Activated naive CD4-positive, alpha-beta T cell treated with anti-CD3 and anti-CD28 coated beads, Interleukin-2, amount 50 U/mL, for 72 hours (primary cell): ENCODE measurements at regions not wholly inside any gene's neighbourhood (a gene's known extent, or its start where the extent isn't known, plus 50 kb on each side); places are given as distances from the start of the nearest gene placed in this dataset.

Experiments used
- ATAC-seq, 2 donors: fragments of 150-1000 bp; cut with Tn5 transposase; 2 replicates each; pipeline ENCODE4 v1.10.0; 2021; ENCODE audit warnings: mild to moderate bottlenecking in 2 of 2, moderate library complexity in 2 of 2
- DNase-seq, 2 donors: peaks; one replicate each; pipeline ENCODE4 v3.0.0; 2021 to 2022; ENCODE audit warnings: low spot score in 2 of 2
- H3K27ac Mint-ChIP-seq, 2 donors: one replicate each; pipeline ENCODE4 v1.8.0; 2022; ENCODE audit warnings: mild to moderate bottlenecking in 2 of 2, mixed read lengths in 2 of 2
- H3K36me3 Mint-ChIP-seq, 2 donors: one replicate each; pipeline ENCODE4 v1.8.0; 2022; ENCODE audit warnings: mixed read lengths in 2 of 2
- H3K9me3 Mint-ChIP-seq, 2 donors: one replicate each; pipeline ENCODE4 v1.8.0; 2022; ENCODE audit warnings: mixed read lengths in 2 of 2

GRCh38 chr7:125406111-125406510, 476.5 kb upstream of the POT1 start:
- no peaks in the 10 kb centered on the region for H3K36me3 Mint-ChIP-seq
- DNase-seq (no peak), ATAC-seq (no peak)
- peaks cover 6 to 13% of the 10 kb centered on the region in 2 donors for H3K9me3 Mint-ChIP-seq
- no peak overlapping the region for H3K27ac Mint-ChIP-seq

- H3K9me3 Mint-ChIP-seq: peaks cover 14 to 19% of the 10 kb centered on the region in 2 donors
- no peaks in the 10 kb centered on the region for H3K36me3 Mint-ChIP-seq
- no peak overlapping the region for H3K27ac Mint-ChIP-seq
- ATAC-seq (no peak), DNase-seq (no peak)
Observed at GRCh38 chr7:125399408-125399807, 469.8 kb upstream of the POT1 start.

DNA sequence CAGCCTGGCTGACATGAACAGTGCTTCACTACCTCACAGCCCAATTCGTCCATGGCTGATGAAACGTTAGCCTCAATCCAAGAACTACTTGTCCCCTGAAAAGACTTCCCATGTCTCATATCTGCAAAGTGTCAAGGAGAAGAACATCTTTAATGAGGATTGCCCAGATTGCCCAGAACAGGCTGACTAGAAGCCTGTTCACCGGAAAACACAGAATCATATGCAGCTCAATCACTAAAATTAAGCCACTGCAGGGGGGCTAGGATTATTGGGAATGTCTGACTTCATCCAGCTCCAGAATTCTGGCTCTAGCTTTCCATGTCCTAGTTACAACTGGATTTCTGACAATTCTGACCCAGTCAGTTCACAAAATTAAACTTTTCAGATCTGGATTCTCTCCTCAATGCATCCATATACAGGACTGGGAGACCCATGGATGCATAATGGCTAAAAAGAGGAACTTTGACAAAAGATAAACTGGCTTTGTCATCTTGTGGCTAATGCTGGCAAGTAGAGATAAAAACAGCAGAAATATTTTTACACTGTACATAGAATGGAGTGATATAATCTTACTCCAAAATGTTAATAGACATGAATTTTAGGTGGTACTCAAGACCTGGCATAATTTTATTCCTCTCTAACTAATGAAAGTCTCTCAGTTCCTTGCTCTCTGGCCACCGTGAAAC, 467.0 kb upstream of the POT1 start:
- ATAC-seq: no peak
- no peak for DNase-seq
- no peak overlapping the region for H3K27ac Mint-ChIP-seq
- no peaks in the 10 kb centered on the region for H3K36me3 Mint-ChIP-seq
- H3K9me3 Mint-ChIP-seq: peaks cover 14 to 19% of the 10 kb centered on the region in 2 donors

DNA sequence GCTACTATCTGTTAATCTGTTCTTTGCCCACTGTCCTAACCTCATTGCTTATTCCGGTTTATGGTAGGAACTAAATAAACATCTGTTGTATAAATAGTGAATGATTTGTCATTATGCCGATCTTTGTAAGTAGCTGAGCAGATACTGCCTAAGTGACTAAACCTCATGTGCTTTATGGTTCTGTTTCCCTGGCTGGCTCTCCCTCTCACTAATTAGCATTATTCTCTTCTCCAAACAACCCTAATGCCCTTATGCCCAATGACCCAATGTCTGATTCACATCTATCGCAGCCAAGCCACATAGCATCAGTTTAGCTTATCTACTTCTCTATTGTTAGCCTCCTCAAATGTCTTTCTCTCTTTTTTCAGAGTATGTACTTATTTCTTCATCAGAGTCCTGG, 462.3 kb upstream of the POT1 start:
- H3K9me3 Mint-ChIP-seq: peaks cover 5 to 14% of the 10 kb centered on the region in 2 donors
- no peak overlapping the region for H3K27ac Mint-ChIP-seq
- no peak for DNase-seq
- H3K36me3 Mint-ChIP-seq: no peaks in the 10 kb centered on the region
- no peak for ATAC-seq

- Mint-ChIP-seq H3K27ac (no peak overlapping the region), H3K36me3 (no peaks in the 10 kb centered on the region), H3K9me3 (peaks cover 5 to 14% of the 10 kb centered on the region in 2 donors)
- ATAC-seq (no peak), DNase-seq (no peak)
Observed at GRCh38 chr7:125390981-125391380, 461.4 kb upstream of the POT1 start.

DNA sequence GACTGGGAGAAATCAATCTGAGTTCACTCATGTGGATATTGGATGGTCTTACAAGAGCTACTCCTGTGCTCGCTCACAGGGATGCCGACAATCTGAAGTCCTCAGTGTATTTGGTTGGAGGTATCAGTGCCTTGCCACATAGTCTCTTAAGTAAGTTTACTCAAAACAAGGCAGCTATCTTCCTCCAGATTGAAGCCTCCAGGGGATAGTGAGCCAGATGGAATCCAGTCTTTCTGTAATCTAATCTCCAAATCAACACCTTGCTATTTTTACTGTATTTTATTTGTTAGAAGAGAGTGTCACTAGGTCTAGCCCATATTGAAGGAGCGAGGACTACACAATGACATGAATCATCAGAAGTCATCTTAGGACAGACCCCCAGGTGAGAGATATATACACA, 456.6 kb upstream of the POT1 start:
- no peaks in the 10 kb centered on the region for H3K36me3 Mint-ChIP-seq
- no peak for ATAC-seq

GRCh38 chr7:125383324-125383723, 453.7 kb upstream of the POT1 start:
- no peak for ATAC-seq
- H3K36me3 Mint-ChIP-seq: no peaks in the 10 kb centered on the region
- no peak for DNase-seq
- no peak overlapping the region for H3K27ac Mint-ChIP-seq
- H3K9me3 Mint-ChIP-seq: peaks cover 2 to 12% of the 10 kb centered on the region in 2 donors

More for the DNA sequence above, 456.6 kb upstream of the POT1 start:
- DNase-seq: no peak
- no peak overlapping the region for H3K27ac Mint-ChIP-seq
- peaks cover 5 to 10% of the 10 kb centered on the region in 2 donors for H3K9me3 Mint-ChIP-seq

GRCh38 chr7:125382401-125382800, 452.8 kb upstream of the POT1 start:
- Mint-ChIP-seq H3K9me3 (peaks cover 0 to 12% of the 10 kb centered on the region in 2 donors), H3K36me3 (no peaks in the 10 kb centered on the region), H3K27ac (no peak overlapping the region)
- DNase-seq: no peak
- ATAC-seq: no peak

DNA sequence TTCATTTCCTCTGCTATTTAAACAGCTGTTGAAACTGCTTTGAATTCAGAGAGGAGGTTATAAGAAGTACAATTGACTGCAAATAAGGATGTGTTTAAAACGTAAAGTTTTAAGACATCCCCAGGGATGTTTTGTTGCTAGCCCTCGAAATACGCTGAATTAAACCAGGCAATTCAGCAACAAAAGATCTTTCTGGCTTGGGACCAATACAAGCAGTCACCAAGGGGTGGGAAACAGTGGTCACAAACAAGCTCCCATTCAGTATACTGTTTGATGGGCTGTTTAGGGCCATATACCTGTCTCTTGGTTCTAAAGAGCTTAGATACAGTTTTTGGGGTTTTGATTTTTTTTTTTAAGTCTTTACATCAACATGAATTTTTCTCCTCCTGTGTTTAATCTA, 446.3 kb upstream of the POT1 start:
- no peak for ATAC-seq
- H3K27ac Mint-ChIP-seq: no peak overlapping the region
- DNase-seq: no peak
- H3K9me3 Mint-ChIP-seq: no peaks in the 10 kb centered on the region
- no peaks in the 10 kb centered on the region for H3K36me3 Mint-ChIP-seq

DNA sequence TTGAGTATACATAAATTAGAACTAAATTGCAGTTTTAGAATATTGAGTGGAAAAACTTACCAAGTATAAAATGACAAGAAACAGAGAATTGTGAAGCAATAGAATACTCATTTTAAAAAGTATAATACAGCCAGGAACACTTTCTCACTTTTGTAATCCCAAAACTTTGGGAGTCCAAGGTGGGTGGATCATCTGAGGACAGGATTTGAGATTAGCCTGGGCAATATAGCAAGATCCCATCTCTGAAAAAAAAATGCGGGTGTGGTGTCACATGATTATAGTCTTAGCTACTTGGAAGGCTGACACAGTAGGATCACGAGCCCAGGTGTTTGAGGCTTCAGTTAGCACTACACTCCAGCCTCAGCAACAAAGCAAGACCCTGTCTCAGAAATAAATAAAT, 440.9 kb upstream of the POT1 start:
- peaks cover 8 to 9% of the 10 kb centered on the region in 2 donors for H3K9me3 Mint-ChIP-seq
- DNase-seq: no peak
- H3K27ac Mint-ChIP-seq: no peak overlapping the region
- ATAC-seq: no peak
- H3K36me3 Mint-ChIP-seq: no peaks in the 10 kb centered on the region

DNA sequence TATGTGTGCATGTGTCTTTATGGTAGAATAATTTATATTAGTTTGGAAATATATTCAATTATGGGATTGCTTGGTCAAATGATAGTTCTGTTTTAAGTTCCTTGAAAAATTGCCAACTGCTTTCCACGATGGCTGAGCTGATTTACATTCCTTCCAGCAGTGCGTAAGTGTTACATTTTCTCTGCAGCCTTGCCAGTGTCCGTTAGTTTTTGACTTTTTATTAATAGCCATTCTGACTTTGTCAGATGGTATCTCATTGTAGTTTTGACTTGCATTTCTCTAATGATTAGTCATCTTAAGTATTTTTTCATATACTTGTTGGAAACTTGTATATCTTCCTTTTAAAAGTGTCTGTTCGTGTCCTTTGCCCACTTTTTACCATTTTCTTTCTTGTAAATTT, 434.2 kb upstream of the POT1 start:
- DNase-seq: no peak
- Mint-ChIP-seq H3K9me3 (peaks cover 10 to 13% of the 10 kb centered on the region in 2 donors), H3K36me3 (no peaks in the 10 kb centered on the region), H3K27ac (no peak overlapping the region)
- ATAC-seq: no peak

- no peaks in the 10 kb centered on the region for H3K36me3 Mint-ChIP-seq
- ATAC-seq: no peak
- no peak overlapping the region for H3K27ac Mint-ChIP-seq
- no peak for DNase-seq
- peaks cover 0 to 6% of the 10 kb centered on the region in 2 donors for H3K9me3 Mint-ChIP-seq
Observed at GRCh38 chr7:125358551-125359167, 429.0 kb upstream of the POT1 start.

DNA sequence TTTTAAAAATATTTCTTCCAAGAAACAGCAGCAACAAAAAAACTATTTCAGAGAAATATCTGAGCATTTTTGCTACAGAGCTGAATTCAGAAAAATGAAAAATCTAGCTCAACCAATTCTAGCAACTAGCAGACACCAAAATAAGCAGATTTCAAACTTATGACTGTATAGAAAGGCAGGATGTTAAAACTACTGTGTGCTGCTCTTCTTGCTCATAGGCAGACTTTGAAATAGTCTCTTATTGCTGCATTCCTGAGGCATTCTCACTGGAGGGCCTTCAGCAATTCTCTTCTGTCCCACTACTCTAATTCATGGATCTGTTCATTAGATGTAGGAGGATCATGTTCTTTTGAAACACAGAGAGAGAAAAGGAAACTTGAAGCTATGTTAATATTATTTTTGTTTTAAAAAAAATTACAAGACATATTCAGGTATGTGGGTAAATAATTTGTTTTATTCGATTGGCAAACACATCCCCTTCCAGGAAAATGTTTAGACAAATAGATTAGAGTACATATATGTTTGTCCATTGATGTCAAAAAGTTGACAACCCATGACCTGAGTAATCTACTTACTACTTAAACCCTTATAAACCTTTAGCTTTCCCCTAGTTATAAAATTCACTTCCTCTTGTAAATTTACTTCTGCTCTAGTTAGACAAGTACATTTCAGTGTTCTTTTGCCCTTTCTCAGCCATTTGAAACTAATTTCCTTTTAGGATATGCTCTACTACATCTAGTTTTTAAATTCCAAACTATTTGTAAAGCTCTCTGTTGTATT, 428.2 kb upstream of the POT1 start:
- peaks cover 0 to 10% of the 10 kb centered on the region in 2 donors for H3K9me3 Mint-ChIP-seq
- no peak for ATAC-seq
- H3K36me3 Mint-ChIP-seq: no peaks in the 10 kb centered on the region
- H3K27ac Mint-ChIP-seq: no peak overlapping the region
- DNase-seq: no peak

DNA sequence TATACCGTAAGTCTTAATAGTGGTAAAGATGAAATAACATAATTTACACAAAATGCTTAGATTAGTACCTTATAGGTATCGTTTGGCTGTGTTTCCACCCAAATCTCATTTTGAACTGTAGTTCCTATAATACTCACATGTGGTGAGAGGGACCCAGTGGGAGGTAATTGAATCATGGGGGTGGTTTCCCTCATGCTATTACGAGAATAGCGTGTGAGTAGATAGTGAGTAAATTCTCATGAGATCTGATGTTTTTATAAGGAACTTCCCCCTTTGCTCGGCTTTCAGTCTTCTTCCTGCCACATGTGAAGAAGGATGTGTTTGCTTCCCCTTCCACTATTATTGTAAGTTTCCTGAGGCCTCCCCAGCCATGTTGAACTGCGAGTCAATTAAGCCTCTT, 426.3 kb upstream of the POT1 start:
- Mint-ChIP-seq H3K27ac (no peak overlapping the region), H3K36me3 (no peaks in the 10 kb centered on the region), H3K9me3 (peaks cover 0 to 10% of the 10 kb centered on the region in 2 donors)
- no peak for DNase-seq
- ATAC-seq: no peak

GRCh38 chr7:125347269-125347668, 417.6 kb upstream of the POT1 start:
- ATAC-seq (no peak), DNase-seq (no peak)
- no peaks in the 10 kb centered on the region for H3K9me3 Mint-ChIP-seq
- no peaks in the 10 kb centered on the region for H3K36me3 Mint-ChIP-seq
- H3K27ac Mint-ChIP-seq: no peak overlapping the region

DNA sequence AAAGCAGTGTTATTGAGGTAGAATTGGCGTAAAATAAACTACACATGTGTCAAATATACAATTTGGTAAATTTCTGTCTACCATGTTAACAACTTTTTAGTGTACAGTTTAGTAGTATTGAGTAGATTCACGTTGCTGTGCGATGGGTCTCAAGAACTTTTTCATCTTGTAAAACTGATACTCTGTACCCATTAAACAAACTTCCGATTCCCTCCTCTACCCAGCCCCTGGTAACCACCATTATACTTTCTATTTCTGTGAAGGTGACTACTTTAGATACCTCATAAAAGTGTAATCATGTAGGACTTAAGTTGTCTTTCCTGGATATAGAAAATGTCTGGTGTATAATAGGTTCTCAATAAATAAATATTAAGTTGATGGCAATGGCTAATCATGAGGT, 408.5 kb upstream of the POT1 start:
- ATAC-seq (no peak), DNase-seq (no peak)
- H3K36me3 Mint-ChIP-seq: no peaks in the 10 kb centered on the region
- peaks cover 0 to 11% of the 10 kb centered on the region in 2 donors for H3K9me3 Mint-ChIP-seq
- H3K27ac Mint-ChIP-seq: no peak overlapping the region

DNA sequence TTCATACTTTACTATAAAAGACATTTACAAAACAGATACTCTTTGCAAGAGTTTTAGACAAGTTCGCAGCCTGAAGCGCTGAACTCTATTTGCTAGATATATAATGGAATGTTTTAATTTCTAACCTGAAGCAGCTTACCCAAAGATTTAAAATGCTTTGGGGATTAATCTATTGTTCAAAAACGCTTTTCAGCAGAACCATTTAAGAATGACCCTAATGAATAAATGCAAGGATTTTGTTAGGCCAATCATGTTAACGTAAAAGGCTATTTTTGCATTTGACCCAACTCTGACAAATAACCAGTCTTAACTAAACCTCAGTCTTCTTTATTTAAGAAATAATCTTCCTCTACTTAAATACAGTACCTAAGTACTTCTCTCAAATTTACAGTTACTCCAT, 406.7 kb upstream of the POT1 start:
- ATAC-seq (no peak), DNase-seq (no peak)
- Mint-ChIP-seq H3K9me3 (peaks cover 3 to 12% of the 10 kb centered on the region in 2 donors), H3K27ac (no peak overlapping the region), H3K36me3 (no peaks in the 10 kb centered on the region)
